RWPE2 (cell line): ENCODE measurements at regions not wholly inside any gene's neighbourhood (a gene's known extent, or its start where the extent isn't known, plus 50 kb on each side); places are given as distances from the start of the nearest gene placed in this dataset.

ENCODE experiments used
- ATAC-seq: fragments of 200-7000 bp; cut with Tn5 transposase; 3 replicates; pipeline ENCODE4 v1.9.1; 2021; ENCODE audit warnings: low read depth
- DNase-seq: peaks from one replicate; pipeline ENCODE4 v3.0.0-alpha.2; 2020; ENCODE audit warnings: low spot score
- H3K27ac ChIP-seq: fragments of 450-650 bp; 2 replicates; pipeline ENCODE4 v1.5.1; 2017; ENCODE audit warnings: mild to moderate bottlenecking; ENCODE audit not compliant: poor library complexity, severe bottlenecking
- H3K27me3 ChIP-seq: fragments of 250-450 bp; sonication (Bioruptor Pico); 2 replicates; pipeline ENCODE4 v1.5.1; 2021; ENCODE audit warnings: mild to moderate bottlenecking, moderate library complexity; ENCODE audit not compliant: insufficient read depth, poor library complexity, severe bottlenecking
- H3K36me3 ChIP-seq: fragments of 250-450 bp; sonication (Bioruptor Pico); 2 replicates; pipeline ENCODE4 v1.5.1; 2020; ENCODE audit warnings: low read depth, mild to moderate bottlenecking, moderate library complexity
- H3K4me1 ChIP-seq: fragments of 250-450 bp; sonication (Bioruptor Pico); 2 replicates; pipeline ENCODE4 v1.5.1; 2021; ENCODE audit warnings: mild to moderate bottlenecking, moderate library complexity; ENCODE audit not compliant: insufficient read depth, poor library complexity, severe bottlenecking
- H3K4me3 ChIP-seq: fragments of 250-450 bp; sonication (Bioruptor Pico); 2 replicates; pipeline ENCODE4 v1.5.1; 2021; ENCODE audit warnings: mild to moderate bottlenecking, moderate library complexity; ENCODE audit not compliant: severe bottlenecking
- H3K9me3 ChIP-seq: fragments of 250-450 bp; sonication (Bioruptor Pico); 2 replicates; pipeline ENCODE4 v1.5.1; 2021; ENCODE audit warnings: mild to moderate bottlenecking, moderate library complexity; ENCODE audit not compliant: severe bottlenecking
- TF ChIP-seq, protein P1 (sequence below): fragments of 450-650 bp; IDR thresholded peaks from one replicate; pipeline ENCODE4 v1.5.1; 2017; ENCODE audit warnings: mild to moderate bottlenecking, moderate library complexity; ENCODE audit not compliant: poor library complexity, severe bottlenecking

GRCh38 chr10:29057822-29058331, 231.0 kb upstream of the LYZL1 start:
- H3K9me3 ChIP-seq: no peaks in the 10 kb centered on the region
- no peak for DNase-seq
- no peak for ATAC-seq
- H3K4me1 ChIP-seq: no peaks in the 10 kb centered on the region
- H3K4me3 ChIP-seq: no peak overlapping the region
- peaks cover 3% of the 10 kb centered on the region for H3K27me3 ChIP-seq
- TF ChIP-seq, protein P1, sequence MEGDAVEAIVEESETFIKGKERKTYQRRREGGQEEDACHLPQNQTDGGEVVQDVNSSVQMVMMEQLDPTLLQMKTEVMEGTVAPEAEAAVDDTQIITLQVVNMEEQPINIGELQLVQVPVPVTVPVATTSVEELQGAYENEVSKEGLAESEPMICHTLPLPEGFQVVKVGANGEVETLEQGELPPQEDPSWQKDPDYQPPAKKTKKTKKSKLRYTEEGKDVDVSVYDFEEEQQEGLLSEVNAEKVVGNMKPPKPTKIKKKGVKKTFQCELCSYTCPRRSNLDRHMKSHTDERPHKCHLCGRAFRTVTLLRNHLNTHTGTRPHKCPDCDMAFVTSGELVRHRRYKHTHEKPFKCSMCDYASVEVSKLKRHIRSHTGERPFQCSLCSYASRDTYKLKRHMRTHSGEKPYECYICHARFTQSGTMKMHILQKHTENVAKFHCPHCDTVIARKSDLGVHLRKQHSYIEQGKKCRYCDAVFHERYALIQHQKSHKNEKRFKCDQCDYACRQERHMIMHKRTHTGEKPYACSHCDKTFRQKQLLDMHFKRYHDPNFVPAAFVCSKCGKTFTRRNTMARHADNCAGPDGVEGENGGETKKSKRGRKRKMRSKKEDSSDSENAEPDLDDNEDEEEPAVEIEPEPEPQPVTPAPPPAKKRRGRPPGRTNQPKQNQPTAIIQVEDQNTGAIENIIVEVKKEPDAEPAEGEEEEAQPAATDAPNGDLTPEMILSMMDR: no peak
- no peak overlapping the region for H3K27ac ChIP-seq
- no peaks in the 10 kb centered on the region for H3K36me3 ChIP-seq

GRCh38 chr10:29063806-29064644, 224.8 kb upstream of the LYZL1 start:
- Histone ChIP-seq H3K36me3 (no peaks in the 10 kb centered on the region), H3K27ac (peak overlapping the region; percentile 23), H3K9me3 (no peaks in the 10 kb centered on the region), H3K4me1 (no peaks in the 10 kb centered on the region), H3K4me3 (no peak overlapping the region), H3K27me3 (no peaks in the 10 kb centered on the region)
- ATAC-seq (peak; percentile 68), DNase-seq (no peak)
- TF ChIP-seq, protein P1: no peak

DNA sequence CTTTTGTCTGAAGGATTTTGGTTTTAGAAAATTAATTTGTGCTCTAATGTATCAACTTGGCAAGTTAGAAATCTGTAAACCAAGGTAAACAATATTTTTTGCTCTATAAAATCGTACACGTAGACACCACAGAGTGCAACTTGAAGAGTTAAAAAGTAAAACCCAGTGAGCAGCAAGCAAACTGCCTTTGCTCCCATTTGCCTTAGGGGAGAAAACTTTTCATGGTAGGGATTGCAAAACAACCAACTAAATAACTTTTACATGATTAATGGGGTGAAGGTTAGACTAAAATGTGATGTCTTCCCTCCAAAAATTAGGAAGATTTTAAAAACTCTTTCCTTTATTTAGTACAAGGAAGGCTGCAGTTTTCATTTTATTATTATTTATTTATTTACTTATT, 224.2 kb upstream of the LYZL1 start:
- peak; percentile 29; the same call in 2 of the 3 replicates for ATAC-seq
- TF ChIP-seq, protein P1: no peak
- Histone ChIP-seq H3K27me3 (no peaks in the 10 kb centered on the region), H3K36me3 (no peaks in the 10 kb centered on the region), H3K9me3 (no peaks in the 10 kb centered on the region), H3K27ac (peak overlapping the region; percentile 23), H3K4me1 (no peaks in the 10 kb centered on the region), H3K4me3 (no peak overlapping the region)
- DNase-seq: no peak

DNA sequence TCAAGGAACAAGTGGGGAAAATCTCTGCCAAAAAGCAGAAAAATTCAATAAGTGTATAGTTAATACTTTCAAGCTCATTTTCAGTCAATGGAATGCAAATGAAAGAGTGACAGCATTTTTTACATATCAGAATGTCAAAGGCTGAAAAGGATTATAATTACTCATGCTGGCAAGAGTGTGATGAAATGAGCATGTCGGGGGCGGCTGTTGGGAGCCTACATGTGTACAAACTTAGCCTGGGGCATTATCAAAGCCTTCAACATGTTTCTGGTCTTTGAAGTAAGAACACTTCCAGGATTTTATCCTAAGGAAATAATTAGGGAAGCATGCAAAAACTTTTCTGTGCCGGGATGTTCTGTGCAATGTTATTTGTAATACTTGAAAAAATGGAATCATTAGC, 221.7 kb upstream of the LYZL1 start:
- no peaks in the 10 kb centered on the region for H3K27me3 ChIP-seq
- DNase-seq: no peak
- H3K36me3 ChIP-seq: no peaks in the 10 kb centered on the region
- no peak overlapping the region for H3K4me3 ChIP-seq
- ATAC-seq: peak; percentile 60; the same call in 2 of the 3 replicates
- TF ChIP-seq, protein P1: no peak
- H3K27ac ChIP-seq: no peak overlapping the region
- no peaks in the 10 kb centered on the region for H3K9me3 ChIP-seq
- H3K4me1 ChIP-seq: no peaks in the 10 kb centered on the region

- TF ChIP-seq, protein P1: no peak
- H3K9me3 ChIP-seq: no peaks in the 10 kb centered on the region
- no peak overlapping the region for H3K4me3 ChIP-seq
- H3K4me1 ChIP-seq: no peaks in the 10 kb centered on the region
- H3K27me3 ChIP-seq: no peaks in the 10 kb centered on the region
- ATAC-seq (no peak), DNase-seq (no peak)
- no peak overlapping the region for H3K27ac ChIP-seq
- no peaks in the 10 kb centered on the region for H3K36me3 ChIP-seq
Measured at GRCh38 chr10:29067628-29068027, 221.2 kb upstream of the LYZL1 start.
